Neural progenitor cell (in vitro differentiated cells): ENCODE measurements at regions not wholly inside any gene's neighbourhood (a gene's known extent, or its start where the extent isn't known, plus 50 kb on each side); places are given as distances from the start of the nearest gene placed in this dataset.

ENCODE experiments used
- EZH2 ChIP-seq: fragments of 200-600 bp; sonication (generic); IDR thresholded peaks from 2 replicates; pipeline ENCODE4 v1.6.1; 2017; ENCODE audit warnings: antibody characterized with exemption, mild to moderate bottlenecking, moderate library complexity
- EZH2phosphoT487 ChIP-seq: fragments of 200-600 bp; sonication (generic); IDR thresholded peaks from 2 replicates; pipeline ENCODE4 v1.6.1; 2017; ENCODE audit warnings: antibody characterized with exemption
- TF ChIP-seq, protein P1 (sequence below): fragments of 200-600 bp; sonication (generic); IDR thresholded peaks from 2 replicates; pipeline ENCODE4 v1.5.1; 2017; ENCODE audit warnings: antibody characterized with exemption, mild to moderate bottlenecking

DNA sequence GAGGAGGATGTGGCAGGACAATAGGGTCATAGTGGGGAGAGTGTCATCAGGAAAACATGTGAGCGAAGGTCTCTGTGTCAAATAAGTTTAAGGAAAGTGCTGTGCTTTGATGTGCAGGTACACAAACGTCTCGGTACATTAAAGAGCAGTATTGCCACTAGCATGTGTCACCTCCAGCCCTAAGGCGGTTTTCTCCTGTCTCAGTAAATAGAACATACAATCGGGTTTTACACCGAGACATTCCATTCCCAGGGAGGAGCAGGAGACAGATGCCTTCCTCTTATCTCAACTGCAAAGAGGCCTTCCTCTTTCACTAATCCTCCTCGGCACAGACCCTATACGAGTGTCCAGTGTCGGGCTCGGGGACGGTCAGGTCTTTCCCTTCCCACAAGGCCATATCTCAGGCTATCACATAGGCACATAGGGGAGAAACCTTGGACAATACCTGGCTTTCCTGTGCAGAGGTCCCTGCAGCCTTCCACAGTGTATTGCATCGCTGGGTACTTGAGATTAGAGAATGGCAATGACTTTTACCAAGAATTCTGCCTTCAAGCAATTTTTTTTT lies 684.5 kb downstream of the PDHA2 start:
- TF ChIP-seq, protein P1, sequence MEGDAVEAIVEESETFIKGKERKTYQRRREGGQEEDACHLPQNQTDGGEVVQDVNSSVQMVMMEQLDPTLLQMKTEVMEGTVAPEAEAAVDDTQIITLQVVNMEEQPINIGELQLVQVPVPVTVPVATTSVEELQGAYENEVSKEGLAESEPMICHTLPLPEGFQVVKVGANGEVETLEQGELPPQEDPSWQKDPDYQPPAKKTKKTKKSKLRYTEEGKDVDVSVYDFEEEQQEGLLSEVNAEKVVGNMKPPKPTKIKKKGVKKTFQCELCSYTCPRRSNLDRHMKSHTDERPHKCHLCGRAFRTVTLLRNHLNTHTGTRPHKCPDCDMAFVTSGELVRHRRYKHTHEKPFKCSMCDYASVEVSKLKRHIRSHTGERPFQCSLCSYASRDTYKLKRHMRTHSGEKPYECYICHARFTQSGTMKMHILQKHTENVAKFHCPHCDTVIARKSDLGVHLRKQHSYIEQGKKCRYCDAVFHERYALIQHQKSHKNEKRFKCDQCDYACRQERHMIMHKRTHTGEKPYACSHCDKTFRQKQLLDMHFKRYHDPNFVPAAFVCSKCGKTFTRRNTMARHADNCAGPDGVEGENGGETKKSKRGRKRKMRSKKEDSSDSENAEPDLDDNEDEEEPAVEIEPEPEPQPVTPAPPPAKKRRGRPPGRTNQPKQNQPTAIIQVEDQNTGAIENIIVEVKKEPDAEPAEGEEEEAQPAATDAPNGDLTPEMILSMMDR = no peak
- TF ChIP-seq EZH2phosphoT487 (no peak), EZH2 (no peak)
